NCI-H2081 treated with DMSO at 0.1 percent for 48 hours (cell line): ENCODE measurements at regions not wholly inside any gene's neighbourhood (a gene's known extent, or its start where the extent isn't known, plus 50 kb on each side); places are given as distances from the start of the nearest gene placed in this dataset.
"Not testable (repeated sequence)": the region's sequence is repeated elsewhere in the genome, so short reads cannot be mapped to it uniquely, and the experiment has no call there.

Experiments
- DNase-seq: peaks from one replicate; lab custom pipeline; 2025; lab: John Stamatoyannopoulos, UW

DNA sequence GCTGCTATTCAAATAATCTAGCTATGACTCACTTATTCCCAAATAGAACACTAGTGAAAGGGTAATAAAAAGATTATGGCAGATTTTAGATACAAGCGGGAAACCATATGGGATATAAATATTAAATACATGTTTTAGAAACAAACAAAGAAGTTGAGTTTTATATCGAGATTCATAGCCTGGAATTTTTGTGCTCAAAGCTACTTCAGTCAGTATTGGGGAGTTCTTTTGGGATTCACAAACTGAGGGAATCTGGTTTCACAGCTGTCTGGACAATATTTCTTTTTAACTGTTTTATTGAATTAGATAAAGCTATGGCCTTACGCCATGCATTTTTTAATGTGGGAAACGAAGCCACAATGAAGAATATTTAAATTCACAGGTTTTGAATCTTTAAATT lies 257.1 kb upstream of the PCDH20 start:
- DNase-seq, result no peak

DNA sequence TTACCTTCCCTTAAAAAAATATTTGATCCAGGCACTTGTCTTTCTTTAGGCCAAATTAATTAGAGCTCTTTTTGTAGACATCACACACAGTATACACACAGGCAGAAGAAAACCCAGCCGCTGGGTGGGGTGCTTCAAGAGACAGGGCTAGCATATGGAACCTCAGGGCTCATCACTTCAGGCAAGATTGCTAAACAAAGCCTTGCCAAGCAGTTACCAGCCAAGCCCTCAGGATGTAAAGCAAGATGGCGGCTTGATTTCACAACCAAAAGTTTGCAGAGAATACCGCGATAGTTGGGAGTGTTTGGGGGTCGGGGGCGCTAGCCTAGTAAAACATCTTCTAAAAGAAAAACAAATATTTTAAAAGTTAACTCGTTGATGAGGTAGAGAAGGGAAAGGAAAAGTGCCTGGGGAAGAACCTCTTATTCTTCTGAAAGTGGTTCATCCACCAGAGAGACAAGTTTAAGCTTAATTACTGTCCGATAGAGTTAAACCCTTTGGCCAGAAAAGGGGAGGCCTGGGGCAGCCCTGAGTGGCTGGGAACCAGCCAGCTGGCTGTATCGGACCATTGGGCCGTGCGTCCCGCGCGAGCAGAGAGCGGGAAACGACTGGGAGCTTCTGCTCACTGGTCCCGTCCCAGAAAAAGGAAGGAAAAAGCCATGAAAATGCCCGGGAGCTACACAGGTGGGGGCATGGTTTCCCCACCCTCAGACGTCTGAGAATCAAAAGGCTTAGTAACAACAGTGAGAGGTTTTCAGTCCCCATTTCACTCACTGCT lies 254.9 kb upstream of the PCDH20 start:
- no peak for DNase-seq

- no peak for DNase-seq
These were observed 249.4 kb upstream of the PCDH20 start for GRCh38 chr13:61664801-61665705.

DNA sequence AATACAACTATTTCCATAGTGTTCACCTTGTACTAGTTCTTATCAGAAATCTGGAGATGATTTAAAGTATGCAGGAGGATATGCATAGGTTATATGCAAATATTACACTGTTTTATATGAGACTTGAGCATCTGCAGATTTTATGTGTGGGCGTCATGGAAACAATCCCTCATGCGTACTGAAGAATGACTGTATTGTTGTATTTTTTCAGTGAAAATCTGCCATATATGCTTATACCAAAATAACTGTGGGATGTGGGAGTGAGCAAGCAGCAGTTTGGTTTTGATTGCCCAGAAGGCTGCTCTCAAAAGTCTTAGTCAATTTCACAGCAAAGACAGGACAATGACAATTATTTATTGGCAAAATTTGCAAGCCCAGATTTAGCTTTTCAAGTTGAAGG lies 238.8 kb upstream of the PCDH20 start:
- DNase-seq, result no peak

- DNase-seq, result no peak
These were observed 232.9 kb upstream of the PCDH20 start for GRCh38 chr13:61648547-61648946.

DNA sequence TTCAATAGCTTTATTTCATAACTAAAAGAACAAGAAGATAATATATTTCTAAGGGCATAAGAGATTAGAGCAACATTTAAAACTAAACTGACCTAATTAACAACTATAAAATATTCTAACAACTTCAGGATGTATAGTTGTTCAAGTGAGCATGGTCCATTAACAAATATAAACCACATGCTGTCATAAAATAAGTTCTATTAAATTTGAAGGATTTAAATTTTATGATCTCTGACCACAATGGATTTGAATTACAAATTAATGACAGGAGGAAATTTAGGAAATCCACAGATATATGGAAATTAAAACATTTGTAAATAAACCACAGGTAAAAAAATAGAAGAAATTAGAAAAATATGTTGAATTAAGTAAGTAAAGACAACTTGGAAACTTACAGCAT lies 196.5 kb upstream of the PCDH20 start:
- no peak for DNase-seq

GRCh38 chr13:61608138-61608537 lies 192.5 kb upstream of the PCDH20 start:
- no peak for DNase-seq

DNA sequence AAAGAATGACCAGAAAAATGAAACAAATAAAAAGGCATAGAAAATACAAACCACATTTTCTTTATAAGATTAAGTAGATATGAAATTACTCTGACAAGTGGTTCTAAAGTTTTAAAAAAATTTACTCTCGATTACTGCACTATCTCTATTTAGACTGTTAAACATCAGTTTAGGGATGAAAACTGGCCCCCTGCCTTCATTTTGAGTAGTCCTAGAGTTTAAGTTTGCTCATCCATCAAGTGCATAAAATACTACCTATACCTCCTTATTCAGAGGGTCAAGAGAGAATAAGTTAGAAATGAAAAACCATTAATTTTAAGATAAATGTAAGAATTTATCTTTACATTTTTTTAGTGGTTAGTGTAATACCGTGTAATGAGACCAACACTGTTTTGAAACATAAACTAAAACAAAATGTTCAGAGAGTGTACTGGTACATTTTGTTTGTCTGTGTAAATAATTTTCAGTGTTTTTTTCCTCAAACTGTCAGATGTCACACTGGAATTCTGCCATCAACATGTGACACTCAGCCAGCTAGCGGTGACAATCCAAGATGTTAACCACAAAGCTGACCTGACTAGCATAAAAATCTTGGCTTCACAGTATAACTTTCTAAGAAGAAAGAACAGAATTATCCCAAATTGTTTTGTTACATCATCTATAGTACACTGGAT lies 184.8 kb upstream of the PCDH20 start:
- no peak for DNase-seq

DNA sequence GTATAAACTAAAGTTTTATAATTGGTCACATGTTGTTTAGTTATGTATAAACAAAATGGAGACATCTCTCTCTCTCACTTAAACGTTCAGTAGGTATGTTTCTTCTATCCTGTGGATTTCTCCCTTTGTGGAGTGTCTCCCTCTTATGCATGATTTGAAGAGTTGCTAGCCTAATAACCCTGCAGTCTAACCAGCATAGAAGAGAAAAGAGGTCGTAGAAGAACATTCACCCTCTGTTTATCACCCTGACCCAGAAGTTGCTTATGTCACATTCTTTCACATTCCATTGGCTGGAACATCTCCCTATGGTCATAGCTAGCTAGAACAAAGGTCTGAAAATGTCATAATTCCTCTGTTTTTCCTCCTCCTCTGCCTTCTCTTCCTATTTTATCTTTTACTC lies 176.8 kb upstream of the PCDH20 start:
- DNase-seq, result no peak

DNA sequence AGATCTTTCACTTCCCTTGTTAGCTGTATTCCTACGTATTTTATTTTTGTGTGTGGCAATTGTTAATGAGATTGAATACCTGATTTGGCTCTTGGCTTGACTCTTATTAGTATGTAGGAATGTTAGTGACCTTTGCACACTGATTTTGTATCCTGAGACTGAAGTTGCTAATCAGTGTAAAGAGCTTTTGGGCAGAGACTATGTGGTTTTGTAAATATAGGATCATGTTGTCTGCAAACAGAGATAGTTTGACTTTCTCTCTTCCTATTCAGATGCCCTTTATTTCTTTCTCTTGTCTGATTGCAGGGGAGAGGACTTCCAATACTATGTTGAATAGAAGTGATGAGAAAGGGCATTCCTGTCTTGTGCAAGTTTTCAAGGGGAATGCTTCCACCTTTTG lies 160.3 kb upstream of the PCDH20 start:
- no peak for DNase-seq

DNA sequence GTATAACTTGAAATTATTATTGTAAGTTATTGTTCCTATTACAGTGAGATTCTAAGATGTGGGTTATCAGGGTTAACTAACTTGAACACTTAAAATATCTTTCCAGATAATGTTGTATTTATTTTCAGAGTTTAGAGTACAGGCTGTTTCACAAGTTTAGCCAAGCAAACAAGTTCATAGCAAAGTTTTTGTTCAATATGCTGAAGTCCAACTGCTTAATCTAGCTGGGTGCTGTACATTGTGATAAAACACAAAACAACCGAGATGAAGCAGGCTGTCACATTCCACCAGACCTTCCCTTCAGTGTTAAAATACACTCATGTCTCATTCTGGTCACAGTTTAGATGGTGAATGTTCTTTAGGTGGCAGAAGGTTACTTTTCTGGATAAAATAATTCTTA lies 148.0 kb upstream of the PCDH20 start:
- no peak for DNase-seq

DNA sequence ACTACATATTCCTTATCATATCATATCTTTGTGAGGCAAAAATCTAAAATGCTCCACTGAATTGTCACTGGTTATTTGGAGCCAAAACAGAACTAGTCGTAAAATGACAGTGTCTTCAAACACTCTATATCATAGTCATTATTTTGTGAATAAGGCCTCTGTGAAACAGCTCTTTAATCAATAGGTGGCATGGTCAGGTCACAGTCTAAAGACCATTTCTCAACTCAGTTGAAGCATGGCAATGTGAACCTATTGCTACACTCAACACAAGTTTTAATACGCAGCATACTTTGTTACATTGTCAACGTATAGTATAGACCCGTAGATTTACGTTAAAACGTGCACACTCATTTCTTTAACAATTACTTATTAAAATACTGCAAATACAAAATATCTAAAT lies 131.3 kb upstream of the PCDH20 start:
- DNase-seq, result no peak

- DNase-seq, result no peak
These were observed 130.8 kb upstream of the PCDH20 start for GRCh38 chr13:61546413-61546812.

DNA sequence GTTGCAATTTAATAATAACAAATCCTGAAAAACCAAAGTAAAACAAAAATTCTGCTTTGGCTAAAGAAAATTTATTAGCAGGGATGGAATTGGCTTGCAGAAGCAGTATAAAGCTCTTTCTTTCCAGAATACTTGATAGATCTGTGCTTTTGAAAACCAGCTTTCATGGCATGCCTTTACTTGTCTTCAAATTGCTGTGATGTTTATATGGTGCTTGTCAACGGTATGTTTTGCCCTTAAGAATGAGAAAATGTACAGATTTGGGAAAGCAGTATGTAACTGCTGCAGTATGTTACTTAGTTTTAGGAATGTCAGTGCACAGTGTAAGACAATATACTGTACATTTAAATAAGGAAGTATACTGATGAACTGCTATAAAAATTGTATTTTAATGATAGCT lies 120.8 kb upstream of the PCDH20 start:
- DNase-seq, result no peak

GRCh38 chr13:61531383-61532065 lies 115.9 kb upstream of the PCDH20 start:
- DNase-seq, result no peak

DNA sequence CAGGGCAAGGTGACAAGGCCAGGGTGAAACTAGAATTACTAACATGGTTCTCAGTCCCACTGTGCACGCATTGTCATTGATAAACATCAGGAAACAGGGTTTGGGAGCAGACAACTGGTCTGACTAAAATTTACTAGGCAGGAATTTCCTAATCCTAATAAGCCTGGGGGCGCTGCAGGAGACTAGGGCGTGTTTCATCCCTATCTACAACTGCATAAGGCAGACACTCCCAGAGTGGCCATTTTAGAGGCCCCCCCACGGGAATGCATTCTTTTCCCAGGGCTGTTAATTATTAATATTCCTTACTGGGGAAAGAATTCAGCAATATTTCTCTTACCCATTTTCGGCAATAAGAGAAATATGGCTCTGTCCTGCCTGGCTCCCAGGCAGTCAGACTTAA lies 103.6 kb upstream of the PCDH20 start:
- DNase-seq, result not testable (repeated sequence)

DNA sequence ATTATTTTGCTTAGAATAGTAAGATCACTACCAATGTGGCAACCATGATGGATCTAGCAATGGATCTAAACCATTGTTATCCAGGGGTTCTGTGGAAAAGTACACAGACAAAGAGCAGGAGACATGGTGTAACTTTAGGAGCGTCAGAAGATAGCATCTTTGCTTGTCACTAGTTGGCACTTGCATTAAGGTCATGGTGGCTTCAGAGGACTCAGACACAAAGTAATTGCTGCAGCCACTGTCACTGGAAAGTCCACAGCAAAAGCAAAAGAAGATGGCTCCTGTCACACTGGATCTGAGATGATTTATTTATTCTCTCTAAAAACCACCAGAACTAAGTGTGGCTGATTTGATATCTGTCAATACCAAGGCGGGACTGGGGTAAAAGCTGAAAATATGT lies 93.3 kb upstream of the PCDH20 start:
- DNase-seq, result no peak

DNA sequence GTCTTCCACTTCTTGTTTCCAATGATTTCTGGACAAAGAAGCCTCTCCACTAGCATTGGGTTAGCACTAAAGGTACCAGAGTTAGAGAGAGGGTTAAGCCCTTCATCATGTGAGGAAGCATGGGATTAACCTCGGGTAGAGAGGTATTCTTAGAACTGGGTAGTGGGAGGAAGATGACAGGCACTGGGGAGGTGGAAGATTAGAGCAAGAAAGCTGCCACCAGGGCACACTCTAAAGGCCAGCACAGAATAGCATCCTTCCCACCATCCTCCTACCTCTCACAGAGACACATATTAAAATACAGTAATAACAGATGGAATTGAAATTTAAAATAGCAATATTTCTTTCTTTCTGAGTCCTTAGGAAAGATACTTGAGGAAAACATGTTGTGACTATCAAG lies 84.5 kb upstream of the PCDH20 start:
- no peak for DNase-seq

GRCh38 chr13:61495648-61496047 lies 80.0 kb upstream of the PCDH20 start:
- DNase-seq, result no peak

- not testable (repeated sequence) for DNase-seq
These were observed 77.9 kb upstream of the PCDH20 start for GRCh38 chr13:61493556-61493955.

DNA sequence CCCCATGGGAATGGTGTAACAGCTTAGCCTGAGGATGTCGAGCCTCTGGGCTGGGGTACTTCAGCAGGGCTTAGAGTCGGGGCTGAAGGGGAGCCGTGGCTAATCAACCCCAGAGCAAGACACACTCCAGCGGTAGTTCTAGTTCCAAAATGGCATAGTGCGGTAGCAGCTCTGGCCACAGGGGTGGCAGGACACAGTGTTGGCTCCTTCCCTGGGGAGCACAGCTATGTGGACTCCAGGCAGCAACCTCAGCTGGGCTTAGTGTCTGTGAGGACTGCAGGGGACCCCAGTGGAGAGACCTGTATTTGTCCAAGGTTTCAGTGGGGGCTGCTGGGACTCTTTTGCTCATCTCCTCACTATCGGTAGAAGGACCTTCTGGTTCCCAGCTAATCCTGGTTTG lies 70.8 kb upstream of the PCDH20 start:
- no peak for DNase-seq

- DNase-seq, result no peak
These were observed 69.6 kb upstream of the PCDH20 start for GRCh38 chr13:61485128-61485765.
